HepG2 (cell line): ENCODE measurements at regions not wholly inside any gene's neighbourhood (a gene's known extent, or its start where the extent isn't known, plus 50 kb on each side); places are given as distances from the start of the nearest gene placed in this dataset.

Experiments used
- ATAC-seq: fragments of 200-7000 bp; cut with Tn5 transposase; 3 replicates; pipeline ENCODE4 v1.9.1; 2020; ENCODE audit warnings: mild to moderate bottlenecking, moderate library complexity
- BruUV-seq: library from RNA; stranded (reverse); fragments of 400-500 nt; replicated peaks from 2 replicates; lab custom pipeline; 2021; lab: Mats Ljungman, UMichigan
- CTCF ChIA-PET: fragments of 300-600 bp; formaldehyde crosslinking; extraction: SDS; loops from one replicate; lab custom pipeline; 2021; ENCODE audit warnings: low total read pairs, inconsistent platforms, low intra/inter-chr PET ratio; lab: Yijun Ruan, JAX
- POLR2A ChIA-PET: fragments of 350-600 bp; sonication (Branson Sonifier 250); formaldehyde crosslinking; loops from one replicate; lab custom pipeline; 2020; ENCODE audit warnings: antibody characterized with exemption, inconsistent platforms; lab: Yijun Ruan, JAX
- DNase-seq: peaks from one replicate; pipeline ENCODE4 v3.0.0-alpha.2; 2015; ENCODE audit warnings: low spot score
- FAIRE-seq: peaks from 3 replicates; lab custom pipeline; 2011; peaks lifted over from hg19 to GRCh38; lab: Jason Lieb, UNC
- H2AFZ ChIP-seq: one replicate; pipeline ENCODE4 v1.6.1; 2011; ENCODE audit warnings: low read length, inconsistent platforms
- H3K27ac ChIP-seq: fragments of 300-600 bp; 3 replicates; pipeline ENCODE4 v1.8.0; 2011; ENCODE audit warnings: mixed run types, mild to moderate bottlenecking, mixed read lengths, low read length, inconsistent platforms; ENCODE audit not compliant: insufficient read depth; ENCODE audit errors: extremely low read length
- H3K27me3 ChIP-seq, 2 experiments: fragments of 200-600 bp in 1 of 2; 2 replicates in 1 of 2; 3 replicates in 1 of 2; pipeline versions ENCODE4 v1.6.0 to v1.8.0; 2011; ENCODE audit warnings: low read length in 2 of 2, mild to moderate bottlenecking in 2 of 2, moderate library complexity in 2 of 2, inconsistent platforms in 1 of 2; ENCODE audit not compliant: insufficient read depth in 2 of 2, control insufficient read depth in 1 of 2
- H3K36me3 ChIP-seq, 2 experiments: fragments of 200-600 bp in 1 of 2; replicated peaks in 1 of 2; 2 replicates in 1 of 2; 3 replicates in 1 of 2; pipeline versions ENCODE4 v1.5.1 to v1.8.0; 2011; ENCODE audit warnings: low read length in 2 of 2, inconsistent platforms in 1 of 2; ENCODE audit not compliant: insufficient read depth in 2 of 2, control insufficient read depth in 1 of 2
- H3K4me1 ChIP-seq: 2 replicates; pipeline ENCODE4 v1.5.1; 2012; ENCODE audit warnings: low read length, inconsistent platforms; ENCODE audit not compliant: insufficient read depth
- H3K4me2 ChIP-seq: 2 replicates; pipeline ENCODE4 v1.6.0; 2011; ENCODE audit warnings: low read depth, low read length, inconsistent platforms
- H3K4me3 ChIP-seq, 3 experiments: fragments of 200-600 bp in 1 of 3; sonication (generic), shearing (Covaris generic) in 1 of 3; replicated peaks in 1 of 3; 2 replicates each; pipeline ENCODE4 v1.5.1; 2011 to 2016; ENCODE audit warnings: low read length in 3 of 3, inconsistent platforms in 2 of 3, low read depth in 2 of 3, mild to moderate bottlenecking in 2 of 3, control low read depth in 1 of 3, mixed read lengths in 1 of 3; ENCODE audit not compliant: insufficient read depth in 1 of 3
- H3K79me2 ChIP-seq: one replicate; pipeline ENCODE4 v1.6.1; 2011; ENCODE audit warnings: low read length, inconsistent platforms; ENCODE audit not compliant: insufficient read depth
- H3K9ac ChIP-seq: 2 replicates; pipeline ENCODE4 v1.6.0; 2011; ENCODE audit warnings: mild to moderate bottlenecking, low read depth, low read length, inconsistent platforms; ENCODE audit not compliant: insufficient read depth
- H3K9me3 ChIP-seq: 2 replicates; pipeline ENCODE4 v1.5.1; 2012; ENCODE audit warnings: mild to moderate bottlenecking, low read length
- H4K20me1 ChIP-seq: 2 replicates; pipeline ENCODE4 v1.6.0; 2011; ENCODE audit warnings: inconsistent platforms, mild to moderate bottlenecking, low read length, moderate library complexity; ENCODE audit not compliant: insufficient read depth
- AGO1 ChIP-seq: fragments of 200-400 bp; formaldehyde crosslinking; IDR thresholded peaks from 2 replicates; pipeline ENCODE4 v1.6.1; 2017; ENCODE audit warnings: mild to moderate bottlenecking, low read depth, low read length, moderate library complexity; ENCODE audit not compliant: poor library complexity, severe bottlenecking
- ATF7 ChIP-seq, 2 experiments: fragments of 450-650 bp in 1 of 2; sonication (generic) in 1 of 2; formaldehyde crosslinking in 1 of 2; IDR thresholded peaks; 2 replicates each; pipeline versions ENCODE4 v1.4.0 to v1.6.1; 2016 to 2020; ENCODE audit warnings: antibody characterized with exemption in 1 of 2, mild to moderate bottlenecking in 1 of 2, missing genetic modification reagents in 1 of 2
- CBX2 ChIP-seq, 2 experiments: fragments of 200-600 bp in 1 of 2; sonication (generic); formaldehyde crosslinking in 1 of 2; IDR thresholded peaks; 2 replicates each; pipeline versions ENCODE4 v1.7.0 to v1.8.1; 2018 to 2022; ENCODE audit warnings: low read depth in 2 of 2, low read length in 1 of 2, mild to moderate bottlenecking in 1 of 2, missing genetic modification reagents in 1 of 2
- ELF1 ChIP-seq: sonication (generic); formaldehyde crosslinking; IDR thresholded peaks from 2 replicates; pipeline ENCODE4 v1.4.0; 2020; ENCODE audit warnings: missing genetic modification reagents
- FOSL1 ChIP-seq: sonication (generic); formaldehyde crosslinking; IDR thresholded peaks from 2 replicates; pipeline ENCODE4 v1.9.0; 2021; ENCODE audit warnings: missing genetic modification reagents, borderline replicate concordance
- FOXJ3 ChIP-seq: sonication (generic); formaldehyde crosslinking; IDR thresholded peaks from 2 replicates; pipeline ENCODE4 v1.4.0; 2020; ENCODE audit warnings: missing genetic modification reagents, mild to moderate bottlenecking, borderline replicate concordance
- MYNN ChIP-seq: sonication (generic); formaldehyde crosslinking; IDR thresholded peaks from 2 replicates; pipeline ENCODE4 v1.4.0; 2020; ENCODE audit warnings: mild to moderate bottlenecking, low read depth, missing genetic modification reagents
- SALL1 ChIP-seq: sonication (generic); formaldehyde crosslinking; IDR thresholded peaks from 2 replicates; pipeline ENCODE4 v1.8.0; 2022; ENCODE audit warnings: mild to moderate bottlenecking, missing genetic modification reagents
- SP5 ChIP-seq: IDR thresholded peaks from 2 replicates; pipeline ENCODE4 v1.6.1; 2016; ENCODE audit warnings: low read depth, borderline replicate concordance
- SRY ChIP-seq: sonication (generic); formaldehyde crosslinking; IDR thresholded peaks from 2 replicates; pipeline ENCODE4 v1.8.0; 2022; ENCODE audit warnings: mild to moderate bottlenecking, missing genetic modification reagents
- ZSCAN12 ChIP-seq: sonication (generic); formaldehyde crosslinking; IDR thresholded peaks from 2 replicates; pipeline ENCODE4 v1.9.0; 2021; ENCODE audit warnings: mild to moderate bottlenecking, missing genetic modification reagents
- WGBS: methylation state at CpG from one replicate; pipeline ENCODE4 v1.1.6; 2017; ENCODE audit warnings: low lambda C conversion rate; 5-methylcytosine and 5-hydroxymethylcytosine counted together
- in situ Hi-C: cut with HindIII; loops from 2 replicates; pipeline ENCODE4 v1.10.0; 2017; ENCODE audit warnings: low pct_unique_long_range_greater_than_20kb; ENCODE audit not compliant: extremely low pct_ligation_motif_present
- intact Hi-C: fragments of 100-400 bp; cut with micrococcal nuclease; formaldehyde crosslinking; loops from one replicate; pipeline ENCODE4 v1.10.0; 2022; ENCODE audit not compliant: unreplicated experiment
- TF ChIP-seq, protein P1 (sequence below): sonication (generic); formaldehyde crosslinking; IDR thresholded peaks from 2 replicates; pipeline ENCODE4 v1.9.0; 2022; ENCODE audit warnings: missing genetic modification reagents, mild to moderate bottlenecking, borderline replicate concordance
- TF ChIP-seq, protein P2 (sequence below): sonication (generic); formaldehyde crosslinking; IDR thresholded peaks from 2 replicates; pipeline ENCODE4 v1.5.1; 2020; ENCODE audit warnings: missing genetic modification reagents, mild to moderate bottlenecking, borderline replicate concordance
- TF ChIP-seq, protein P3 (sequence below): sonication (generic); formaldehyde crosslinking; IDR thresholded peaks from 2 replicates; pipeline ENCODE4 v1.4.0; 2020; ENCODE audit warnings: low read depth, missing genetic modification reagents
- TF ChIP-seq, protein P4 (sequence below): sonication (generic); formaldehyde crosslinking; IDR thresholded peaks from 2 replicates; pipeline ENCODE4 v1.8.0; 2022; ENCODE audit warnings: mild to moderate bottlenecking, missing genetic modification reagents

DNA sequence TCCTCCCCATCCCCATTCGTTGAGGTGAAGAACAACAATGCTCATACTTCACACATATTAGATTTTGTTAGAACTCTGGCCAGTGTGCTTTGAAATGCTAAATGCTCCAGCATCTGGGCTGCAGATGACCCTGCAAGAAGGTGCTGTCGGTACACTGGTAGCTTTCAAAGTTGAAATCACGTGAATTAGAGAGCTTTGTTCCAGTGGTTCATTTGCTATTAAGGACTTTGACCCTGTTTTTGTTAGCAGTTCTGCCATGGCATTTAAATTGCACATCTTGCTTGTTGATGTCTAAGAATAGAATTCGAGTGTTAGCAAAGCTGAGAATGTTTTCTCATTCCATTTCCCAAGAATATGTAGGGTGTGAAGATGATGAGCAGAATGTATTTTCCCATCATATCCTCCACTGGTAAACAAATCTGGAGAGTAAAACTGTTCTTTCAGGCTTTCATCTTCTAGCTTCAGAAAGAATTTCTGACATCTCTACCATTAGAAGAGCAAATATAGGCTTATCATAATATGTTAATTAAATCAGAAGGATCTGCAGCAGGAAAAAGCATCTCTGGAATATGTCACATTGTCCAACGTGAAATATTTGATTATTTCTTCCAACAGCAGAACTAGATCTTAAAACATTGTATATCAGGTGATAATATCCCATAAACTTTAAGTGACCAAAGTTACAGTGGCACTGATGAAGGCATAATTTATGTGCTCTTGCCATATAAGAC is 98.8 kb upstream of the PDE3A start:
- H3K4me1 ChIP-seq: no peaks in the 10 kb centered on the region
- H4K20me1 ChIP-seq: no peaks in the 10 kb centered on the region
- H3K27me3 ChIP-seq: no peaks in the 10 kb centered on the region
- H2AFZ ChIP-seq: no peak overlapping the region
- BruUV-seq: no TSS peak
- H3K36me3 ChIP-seq: no peaks in the 10 kb centered on the region
- DNase-seq (no peak), ATAC-seq (no peak), FAIRE-seq (no peak)
- no peak overlapping the region for H3K27ac ChIP-seq
- no peak overlapping the region for H3K9ac ChIP-seq
- POLR2A ChIA-PET: no interaction called here
- H3K9me3 ChIP-seq: peaks cover 22% of the 10 kb centered on the region
- intact Hi-C loops (no loop called here), in situ Hi-C loops (no loop called here)
- H3K79me2 ChIP-seq: no peaks in the 10 kb centered on the region
- WGBS: 6% methylated on average over 5 of the region's 5 CpGs
- CTCF ChIA-PET: no interaction called here
- H3K4me3 ChIP-seq: no peak overlapping the region
- H3K4me2 ChIP-seq: no peak overlapping the region
- TF ChIP-seq SALL1 (no peak), ZSCAN12 (no peak), ELF1 (no peak), SP5 (CRISPR knock-in tag) (no peak), MYNN (CRISPR knock-in tag) (no peak), ATF7 (IDR thresholded peaks at IDR 0.05) (no peak), ATF7 (CRISPR knock-in tag; IDR thresholded peaks at IDR 0.05) (no peak), FOXJ3 (CRISPR knock-in tag) (no peak), AGO1 (no peak), SRY (CRISPR knock-in tag) (no peak), FOSL1 (no peak), CBX2 (IDR thresholded peaks at IDR 0.05; ENCODE audit: low read depth, low read length) (no peak), CBX2 (CRISPR knock-in tag; IDR thresholded peaks at IDR 0.05; ENCODE audit: low read depth) (no peak)
- TF ChIP-seq, protein P1, sequence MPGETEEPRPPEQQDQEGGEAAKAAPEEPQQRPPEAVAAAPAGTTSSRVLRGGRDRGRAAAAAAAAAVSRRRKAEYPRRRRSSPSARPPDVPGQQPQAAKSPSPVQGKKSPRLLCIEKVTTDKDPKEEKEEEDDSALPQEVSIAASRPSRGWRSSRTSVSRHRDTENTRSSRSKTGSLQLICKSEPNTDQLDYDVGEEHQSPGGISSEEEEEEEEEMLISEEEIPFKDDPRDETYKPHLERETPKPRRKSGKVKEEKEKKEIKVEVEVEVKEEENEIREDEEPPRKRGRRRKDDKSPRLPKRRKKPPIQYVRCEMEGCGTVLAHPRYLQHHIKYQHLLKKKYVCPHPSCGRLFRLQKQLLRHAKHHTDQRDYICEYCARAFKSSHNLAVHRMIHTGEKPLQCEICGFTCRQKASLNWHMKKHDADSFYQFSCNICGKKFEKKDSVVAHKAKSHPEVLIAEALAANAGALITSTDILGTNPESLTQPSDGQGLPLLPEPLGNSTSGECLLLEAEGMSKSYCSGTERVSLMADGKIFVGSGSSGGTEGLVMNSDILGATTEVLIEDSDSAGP: no peak
- TF ChIP-seq, protein P2, sequence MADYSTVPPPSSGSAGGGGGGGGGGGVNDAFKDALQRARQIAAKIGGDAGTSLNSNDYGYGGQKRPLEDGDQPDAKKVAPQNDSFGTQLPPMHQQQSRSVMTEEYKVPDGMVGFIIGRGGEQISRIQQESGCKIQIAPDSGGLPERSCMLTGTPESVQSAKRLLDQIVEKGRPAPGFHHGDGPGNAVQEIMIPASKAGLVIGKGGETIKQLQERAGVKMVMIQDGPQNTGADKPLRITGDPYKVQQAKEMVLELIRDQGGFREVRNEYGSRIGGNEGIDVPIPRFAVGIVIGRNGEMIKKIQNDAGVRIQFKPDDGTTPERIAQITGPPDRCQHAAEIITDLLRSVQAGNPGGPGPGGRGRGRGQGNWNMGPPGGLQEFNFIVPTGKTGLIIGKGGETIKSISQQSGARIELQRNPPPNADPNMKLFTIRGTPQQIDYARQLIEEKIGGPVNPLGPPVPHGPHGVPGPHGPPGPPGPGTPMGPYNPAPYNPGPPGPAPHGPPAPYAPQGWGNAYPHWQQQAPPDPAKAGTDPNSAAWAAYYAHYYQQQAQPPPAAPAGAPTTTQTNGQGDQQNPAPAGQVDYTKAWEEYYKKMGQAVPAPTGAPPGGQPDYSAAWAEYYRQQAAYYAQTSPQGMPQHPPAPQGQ: no peak
- TF ChIP-seq, protein P3, sequence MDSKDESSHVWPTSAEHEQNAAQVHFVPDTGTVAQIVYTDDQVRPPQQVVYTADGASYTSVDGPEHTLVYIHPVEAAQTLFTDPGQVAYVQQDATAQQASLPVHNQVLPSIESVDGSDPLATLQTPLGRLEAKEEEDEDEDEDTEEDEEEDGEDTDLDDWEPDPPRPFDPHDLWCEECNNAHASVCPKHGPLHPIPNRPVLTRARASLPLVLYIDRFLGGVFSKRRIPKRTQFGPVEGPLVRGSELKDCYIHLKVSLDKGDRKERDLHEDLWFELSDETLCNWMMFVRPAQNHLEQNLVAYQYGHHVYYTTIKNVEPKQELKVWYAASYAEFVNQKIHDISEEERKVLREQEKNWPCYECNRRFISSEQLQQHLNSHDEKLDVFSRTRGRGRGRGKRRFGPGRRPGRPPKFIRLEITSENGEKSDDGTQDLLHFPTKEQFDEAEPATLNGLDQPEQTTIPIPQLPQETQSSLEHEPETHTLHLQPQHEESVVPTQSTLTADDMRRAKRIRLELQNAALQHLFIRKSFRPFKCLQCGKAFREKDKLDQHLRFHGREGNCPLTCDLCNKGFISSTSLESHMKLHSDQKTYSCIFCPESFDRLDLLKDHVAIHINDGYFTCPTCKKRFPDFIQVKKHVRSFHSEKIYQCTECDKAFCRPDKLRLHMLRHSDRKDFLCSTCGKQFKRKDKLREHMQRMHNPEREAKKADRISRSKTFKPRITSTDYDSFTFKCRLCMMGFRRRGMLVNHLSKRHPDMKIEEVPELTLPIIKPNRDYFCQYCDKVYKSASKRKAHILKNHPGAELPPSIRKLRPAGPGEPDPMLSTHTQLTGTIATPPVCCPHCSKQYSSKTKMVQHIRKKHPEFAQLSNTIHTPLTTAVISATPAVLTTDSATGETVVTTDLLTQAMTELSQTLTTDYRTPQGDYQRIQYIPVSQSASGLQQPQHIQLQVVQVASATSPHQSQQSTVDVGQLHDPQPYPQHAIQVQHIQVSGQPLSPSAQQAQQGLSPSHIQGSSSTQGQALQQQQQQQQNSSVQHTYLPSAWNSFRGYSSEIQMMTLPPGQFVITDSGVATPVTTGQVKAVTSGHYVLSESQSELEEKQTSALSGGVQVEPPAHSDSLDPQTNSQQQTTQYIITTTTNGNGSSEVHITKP (CRISPR knock-in tag): no peak
- TF ChIP-seq, protein P4, sequence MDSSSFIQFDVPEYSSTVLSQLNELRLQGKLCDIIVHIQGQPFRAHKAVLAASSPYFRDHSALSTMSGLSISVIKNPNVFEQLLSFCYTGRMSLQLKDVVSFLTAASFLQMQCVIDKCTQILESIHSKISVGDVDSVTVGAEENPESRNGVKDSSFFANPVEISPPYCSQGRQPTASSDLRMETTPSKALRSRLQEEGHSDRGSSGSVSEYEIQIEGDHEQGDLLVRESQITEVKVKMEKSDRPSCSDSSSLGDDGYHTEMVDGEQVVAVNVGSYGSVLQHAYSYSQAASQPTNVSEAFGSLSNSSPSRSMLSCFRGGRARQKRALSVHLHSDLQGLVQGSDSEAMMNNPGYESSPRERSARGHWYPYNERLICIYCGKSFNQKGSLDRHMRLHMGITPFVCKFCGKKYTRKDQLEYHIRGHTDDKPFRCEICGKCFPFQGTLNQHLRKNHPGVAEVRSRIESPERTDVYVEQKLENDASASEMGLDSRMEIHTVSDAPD (CRISPR knock-in tag): no peak
